Caco-2 (cell line): ENCODE measurements at regions not wholly inside any gene's neighbourhood (a gene's known extent, or its start where the extent isn't known, plus 50 kb on each side); places are given as distances from the start of the nearest gene placed in this dataset.
A peak's percentile ranks its signal among the peaks of the same experiment; 100 is the strongest.

ENCODE experiments used
- BruUV-seq: library from RNA; stranded (reverse); fragments of 400-500 nt; replicated peaks from 2 replicates; lab custom pipeline; 2021; lab: Mats Ljungman, UMichigan
- CTCF ChIA-PET: fragments of 300-600 bp; sonication (Branson Sonifier 250); formaldehyde crosslinking; loops from one replicate; lab custom pipeline; 2022; ENCODE audit warnings: antibody characterized with exemption; lab: Charles Lee
- POLR2A ChIA-PET: fragments of 300-600 bp; sonication (Branson Sonifier 250); formaldehyde crosslinking; loops from one replicate; lab custom pipeline; 2022; ENCODE audit warnings: antibody characterized with exemption; lab: Charles Lee
- DNase-seq, 2 experiments: peaks; one replicate each; pipeline versions ENCODE4 v3.0.0 to v3.0.0-alpha.2; 2020 to 2022
- H3K27me3 ChIP-seq: replicated peaks from 2 replicates; pipeline ENCODE4 v1.6.0; 2011; ENCODE audit warnings: low read length; ENCODE audit not compliant: control insufficient read depth, insufficient read depth
- H3K36me3 ChIP-seq: 2 replicates; pipeline ENCODE4 v1.5.1; 2011; ENCODE audit warnings: low read length; ENCODE audit not compliant: control insufficient read depth, insufficient read depth
- H3K4me1 ChIP-seq: fragments of 250-450 bp; sonication (Bioruptor Pico); 2 replicates; pipeline ENCODE4 v1.5.1; 2020; ENCODE audit warnings: mild to moderate bottlenecking
- H3K4me3 ChIP-seq: 2 replicates; pipeline ENCODE4 v1.5.1; 2011; ENCODE audit warnings: low read depth, mild to moderate bottlenecking, control low read depth, low read length
- H3K9me3 ChIP-seq: fragments of 250-450 bp; sonication (Bioruptor Pico); 2 replicates; pipeline ENCODE4 v1.5.1; 2020; ENCODE audit warnings: mild to moderate bottlenecking, moderate library complexity
- H3K27ac Mint-ChIP-seq: one replicate; pipeline ENCODE4 v1.8.0; 2022; ENCODE audit warnings: mixed read lengths; ENCODE audit not compliant: unreplicated experiment
- H3K27me3 Mint-ChIP-seq: one replicate; pipeline ENCODE4 v1.8.0; 2022; ENCODE audit warnings: mixed read lengths; ENCODE audit not compliant: insufficient read depth, unreplicated experiment
- H3K36me3 Mint-ChIP-seq: one replicate; pipeline ENCODE4 v1.8.0; 2022; ENCODE audit warnings: mild to moderate bottlenecking, mixed read lengths; ENCODE audit not compliant: insufficient read depth, unreplicated experiment
- H3K4me1 Mint-ChIP-seq: one replicate; pipeline ENCODE4 v1.8.0; 2022; ENCODE audit warnings: low read depth, mixed read lengths; ENCODE audit not compliant: unreplicated experiment
- H3K4me3 Mint-ChIP-seq: one replicate; pipeline ENCODE4 v1.8.0; 2022; ENCODE audit warnings: mild to moderate bottlenecking, moderate library complexity, mixed read lengths; ENCODE audit not compliant: unreplicated experiment
- H3K9me3 Mint-ChIP-seq: one replicate; pipeline ENCODE4 v1.8.0; 2022; ENCODE audit warnings: mixed read lengths; ENCODE audit not compliant: unreplicated experiment
- CTCF ChIP-seq, 2 experiments: fragments of 200-600 bp in 1 of 2; IDR thresholded peaks; 1 replicate in 1 of 2; 2 replicates in 1 of 2; pipeline versions ENCODE4 v1.5.1 to v1.8.0; 2011 to 2022; ENCODE audit warnings: antibody characterized with exemption in 1 of 2, control low read depth in 1 of 2, inconsistent platforms in 1 of 2, low read depth in 1 of 2, low read length in 1 of 2, mild to moderate bottlenecking in 1 of 2, moderate library complexity in 1 of 2; ENCODE audit not compliant: insufficient read depth in 1 of 2, severe bottlenecking in 1 of 2, unreplicated experiment in 1 of 2
- intact Hi-C: fragments of 100-400 bp; cut with micrococcal nuclease; formaldehyde crosslinking; loops from one replicate; pipeline ENCODE4 v1.10.0; 2022; ENCODE audit not compliant: unreplicated experiment

GRCh38 chr5:173691931-173692330 is 75.5 kb upstream of the BOD1 start:
- BruUV-seq: no TSS peak
- Mint-ChIP-seq H3K4me1 (no peaks in the 10 kb centered on the region), H3K36me3 (no peaks in the 10 kb centered on the region), H3K27me3 (no peaks in the 10 kb centered on the region), H3K9me3 (no peaks in the 10 kb centered on the region), H3K4me3 (no peak overlapping the region), H3K27ac (peak overlapping the region; percentile 10)
- H3K27me3 ChIP-seq: no peaks in the 10 kb centered on the region
- no peak overlapping the region for H3K4me3 ChIP-seq
- DNase-seq: no peak
- intact Hi-C loops: no loop called here
- H3K4me1 ChIP-seq: peaks cover 45% of the 10 kb centered on the region
- H3K9me3 ChIP-seq: peaks cover 10% of the 10 kb centered on the region; the same call in 1 of the 2 replicates
- ChIA-PET CTCF (interaction anchor here (0.7 kb wide), 1 partner anchor 196 kb away, joined by 3 read pairs; no protein-coding TSS in a partner anchor), POLR2A (no interaction called here)
- no peaks in the 10 kb centered on the region for H3K36me3 ChIP-seq
- TF ChIP-seq CTCF (IDR thresholded peaks at IDR 0.05; ENCODE audit: insufficient read depth in 1 of 2, low read depth in 1 of 2, low read length in 1 of 2, severe bottlenecking in 1 of 2, unreplicated experiment in 1 of 2): no peak

DNA sequence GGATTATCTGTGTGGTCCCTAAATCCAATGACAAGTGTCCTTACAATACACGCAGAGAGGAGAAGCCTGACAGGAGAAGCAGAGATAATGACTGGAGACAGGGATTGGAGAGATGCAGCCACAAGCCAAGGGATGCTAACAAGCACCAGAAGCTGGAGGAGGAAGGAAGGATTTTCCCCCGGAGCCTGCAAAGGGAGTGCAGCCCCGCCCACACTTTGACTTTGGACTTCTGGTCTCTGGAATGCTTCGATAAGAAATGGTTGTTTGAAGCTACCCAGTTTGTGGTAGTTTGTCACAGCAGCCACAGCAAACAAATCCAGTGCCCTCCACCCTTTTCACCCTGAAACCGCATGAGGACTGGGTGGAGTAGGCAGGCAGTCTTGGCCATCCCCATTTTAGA is 77.2 kb upstream of the BOD1 start:
- no peaks in the 10 kb centered on the region for H3K27me3 Mint-ChIP-seq
- Histone ChIP-seq H3K27me3 (no peaks in the 10 kb centered on the region), H3K36me3 (no peaks in the 10 kb centered on the region), H3K9me3 (peaks cover 10% of the 10 kb centered on the region; the same call in 1 of the 2 replicates), H3K4me1 (peaks cover 34% of the 10 kb centered on the region), H3K4me3 (no peak overlapping the region)
- CTCF ChIA-PET: interaction anchor here (1.2 kb wide), 1 partner anchor 10 kb away, joined by 3 read pairs; no protein-coding TSS in a partner anchor
- H3K4me1 Mint-ChIP-seq: peaks cover 8% of the 10 kb centered on the region
- H3K4me3 Mint-ChIP-seq: no peak overlapping the region
- H3K27ac Mint-ChIP-seq: no peak overlapping the region
- TF ChIP-seq CTCF (IDR thresholded peaks at IDR 0.05; ENCODE audit: insufficient read depth in 1 of 2, low read depth in 1 of 2, low read length in 1 of 2, severe bottlenecking in 1 of 2, unreplicated experiment in 1 of 2): no peak
- POLR2A ChIA-PET: no interaction called here
- no peaks in the 10 kb centered on the region for H3K9me3 Mint-ChIP-seq
- intact Hi-C loops: no loop called here
- peak in 1 of 2 experiments; percentile 53 for DNase-seq
- H3K36me3 Mint-ChIP-seq: no peaks in the 10 kb centered on the region
- BruUV-seq: no TSS peak

GRCh38 chr5:173696216-173696615 is 79.8 kb upstream of the BOD1 start:
- no peak overlapping the region for H3K4me3 ChIP-seq
- Mint-ChIP-seq H3K9me3 (no peaks in the 10 kb centered on the region), H3K4me1 (peaks cover 8% of the 10 kb centered on the region), H3K27me3 (no peaks in the 10 kb centered on the region), H3K36me3 (no peaks in the 10 kb centered on the region), H3K4me3 (no peak overlapping the region), H3K27ac (no peak overlapping the region)
- BruUV-seq: no TSS peak
- no peak for DNase-seq
- intact Hi-C loops: no loop called here
- H3K9me3 ChIP-seq: peaks cover 10% of the 10 kb centered on the region; the same call in 1 of the 2 replicates
- no peak for TF ChIP-seq CTCF (IDR thresholded peaks at IDR 0.05; ENCODE audit: insufficient read depth in 1 of 2, low read depth in 1 of 2, low read length in 1 of 2, severe bottlenecking in 1 of 2, unreplicated experiment in 1 of 2)
- ChIA-PET CTCF (no interaction called here), POLR2A (no interaction called here)
- H3K27me3 ChIP-seq: no peaks in the 10 kb centered on the region
- no peaks in the 10 kb centered on the region for H3K36me3 ChIP-seq
- peaks cover 12% of the 10 kb centered on the region; the same call in 1 of the 2 replicates for H3K4me1 ChIP-seq
